ENCODE measurements at regions not wholly inside any gene's neighbourhood (a gene's known extent, or its start where the extent isn't known, plus 50 kb on each side); places are given as distances from the start of the nearest gene placed in this dataset.
"Not testable (repeated sequence)": the region's sequence is repeated elsewhere in the genome, so short reads cannot be mapped to it uniquely, and the experiment has no call there.

DNA sequence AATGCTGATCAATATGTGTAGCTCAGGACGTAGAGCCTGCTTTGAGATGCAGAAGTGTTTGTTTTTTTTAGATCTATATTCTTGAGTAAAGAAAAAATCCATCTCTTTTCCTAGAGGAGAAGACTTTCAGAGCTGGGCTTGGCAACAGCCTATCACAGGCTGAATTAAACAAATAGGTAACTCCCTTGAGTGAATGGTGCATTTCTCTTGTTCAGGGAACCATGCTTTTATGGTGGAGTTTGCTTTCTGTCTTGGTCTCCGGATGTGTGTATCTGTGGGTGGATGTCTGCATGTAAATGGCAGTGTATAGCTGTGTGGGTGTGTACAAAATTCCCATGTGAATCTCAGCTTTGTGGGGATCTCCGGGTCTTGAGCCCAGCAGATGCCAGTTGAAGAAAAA, 82.3 kb upstream of the KRTAP5-11 start:
- DNase-seq (ENCODE audit: low spot score); H3K4me3 ChIP-seq: not testable (repeated sequence)
- 78% methylated on average over 2 of the region's 3 CpGs for WGBS (ENCODE audit: low lambda C conversion rate, missing lambda C conversion rate)

DNA sequence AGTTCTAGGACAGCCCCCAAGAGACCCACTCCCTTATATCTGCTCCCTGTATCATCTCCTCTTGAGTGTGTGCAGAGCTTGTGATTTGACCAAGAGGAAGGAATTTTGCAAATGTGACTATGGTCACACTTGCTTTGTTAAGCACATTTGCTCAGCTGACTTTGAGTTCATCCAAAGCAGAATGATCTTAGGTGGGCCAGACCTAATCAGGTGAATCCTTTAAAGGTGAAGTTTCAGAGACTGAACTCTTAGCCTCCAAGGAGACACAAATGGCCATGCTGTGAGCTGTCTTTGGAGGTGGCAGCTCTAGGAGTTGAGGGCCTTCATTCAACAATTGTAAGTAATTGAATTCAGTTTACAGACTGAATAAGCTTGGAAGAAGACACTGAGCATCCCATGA, 115.4 kb upstream of the KRTAP5-11 start:
- H2AFZ ChIP-seq; H3K4me1 ChIP-seq (ENCODE audit: insufficient read depth); DNase-seq (ENCODE audit: low spot score); H3K9me2 ChIP-seq (replicated peaks; ENCODE audit: insufficient read depth); H4K20me1 ChIP-seq (ENCODE audit: insufficient read depth, poor library complexity, severe bottlenecking); H3K27me3 ChIP-seq; H3K9me3 ChIP-seq (ENCODE audit: low read depth); H3K4me2 ChIP-seq; H3K27ac ChIP-seq; H3K4me3 ChIP-seq; H3K79me2 ChIP-seq; H3K36me3 ChIP-seq (replicated peaks; ENCODE audit: insufficient read depth, low read depth): not testable (repeated sequence)

More for the DNA sequence above, 82.3 kb upstream of the KRTAP5-11 start:
- not testable (repeated sequence) for H4K20me1 ChIP-seq (ENCODE audit: insufficient read depth, poor library complexity, severe bottlenecking); H3K9me2 ChIP-seq (replicated peaks; ENCODE audit: insufficient read depth); H3K36me3 ChIP-seq (replicated peaks; ENCODE audit: insufficient read depth, low read depth); H3K79me2 ChIP-seq; H3K27me3 ChIP-seq; H3K4me2 ChIP-seq; H3K9me3 ChIP-seq (ENCODE audit: low read depth); H3K4me1 ChIP-seq (ENCODE audit: insufficient read depth); H2AFZ ChIP-seq; H3K27ac ChIP-seq

DNA sequence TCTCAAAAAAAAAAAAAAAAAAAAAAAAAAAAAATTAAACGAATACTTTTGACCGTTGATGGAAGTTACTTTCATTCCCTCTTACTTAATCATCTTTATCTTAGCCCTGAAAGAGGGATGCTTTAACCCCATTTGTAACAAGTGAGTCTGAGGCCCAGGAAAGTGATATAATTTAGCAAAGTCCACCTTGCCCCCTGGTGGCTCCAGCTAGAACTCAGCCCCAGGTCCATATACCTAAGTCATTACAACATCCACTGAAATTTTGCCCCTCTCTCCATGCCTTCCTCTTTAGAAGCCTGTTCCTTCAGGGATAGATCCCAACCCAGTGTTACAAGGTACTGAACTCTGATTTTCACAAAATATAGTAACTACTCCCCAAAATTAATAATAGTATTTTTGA, 116.3 kb upstream of the KRTAP5-11 start:
- H3K4me3 ChIP-seq; H3K79me2 ChIP-seq; H3K4me2 ChIP-seq; H3K36me3 ChIP-seq (replicated peaks; ENCODE audit: insufficient read depth, low read depth); H3K9me2 ChIP-seq (replicated peaks; ENCODE audit: insufficient read depth); H3K9me3 ChIP-seq (ENCODE audit: low read depth); H3K27me3 ChIP-seq; H3K4me1 ChIP-seq (ENCODE audit: insufficient read depth); H3K27ac ChIP-seq; H4K20me1 ChIP-seq (ENCODE audit: insufficient read depth, poor library complexity, severe bottlenecking); H2AFZ ChIP-seq: not testable (repeated sequence)
- WGBS (ENCODE audit: low lambda C conversion rate, missing lambda C conversion rate), result 72% methylated on average over 2 of the region's 2 CpGs
- peak; percentile 17 for DNase-seq (ENCODE audit: low spot score)

DNA sequence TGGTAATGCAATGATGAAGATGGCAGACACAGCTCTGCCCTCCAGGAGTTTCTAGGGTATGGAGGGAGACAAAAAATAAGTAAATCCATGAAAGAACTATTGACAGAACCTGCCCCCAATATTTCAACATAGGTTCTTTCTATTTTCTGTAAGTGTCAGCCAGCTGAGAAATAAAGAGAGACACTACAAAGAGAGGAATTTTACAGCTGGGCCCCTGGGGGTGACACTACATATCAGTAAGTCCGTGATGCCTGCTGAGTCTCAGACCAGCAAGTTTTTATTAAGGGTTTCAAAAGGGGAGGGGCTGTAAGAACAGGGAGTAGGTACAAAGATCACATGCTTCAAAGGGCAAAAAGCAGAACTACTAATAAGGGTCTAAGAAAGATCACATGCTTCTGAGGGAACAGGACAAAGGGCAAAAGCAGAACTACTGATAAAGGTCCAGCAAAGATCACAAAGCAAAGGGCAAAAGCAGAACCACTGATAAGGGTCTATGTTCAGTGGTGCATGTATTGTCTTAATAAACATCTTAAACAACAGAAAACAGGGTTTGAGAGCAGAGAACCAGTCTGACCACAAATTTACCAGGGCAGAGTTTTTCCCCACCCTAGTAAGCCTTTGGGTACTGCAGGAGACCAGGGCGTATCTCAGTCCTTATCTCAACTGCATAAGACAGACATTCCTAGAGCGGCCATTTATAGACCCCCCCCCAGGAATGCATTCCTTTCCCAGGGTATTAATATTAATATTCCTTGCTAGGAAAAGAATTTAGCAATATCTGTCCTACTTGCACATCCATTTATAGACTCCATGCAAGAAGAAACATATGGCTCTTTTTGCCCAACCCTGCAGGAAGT, 119.0 kb upstream of the KRTAP5-11 start:
- H3K36me3 ChIP-seq (replicated peaks; ENCODE audit: insufficient read depth, low read depth); H3K4me1 ChIP-seq (ENCODE audit: insufficient read depth); H3K9me2 ChIP-seq (replicated peaks; ENCODE audit: insufficient read depth); H3K27me3 ChIP-seq; H3K9me3 ChIP-seq (ENCODE audit: low read depth); H3K79me2 ChIP-seq; H2AFZ ChIP-seq; H4K20me1 ChIP-seq (ENCODE audit: insufficient read depth, poor library complexity, severe bottlenecking); H3K4me2 ChIP-seq; H3K4me3 ChIP-seq: not testable (repeated sequence)
- peak; percentile 17 for DNase-seq (ENCODE audit: low spot score)
- WGBS (ENCODE audit: low lambda C conversion rate, missing lambda C conversion rate), result 74% methylated on average over 3 of the region's 3 CpGs
- peak overlapping the region; percentile 74 for H3K27ac ChIP-seq

- not testable (repeated sequence) for H3K27me3 ChIP-seq; H3K4me2 ChIP-seq; H3K4me1 ChIP-seq (ENCODE audit: insufficient read depth); H2AFZ ChIP-seq; H3K36me3 ChIP-seq (replicated peaks; ENCODE audit: insufficient read depth, low read depth); H3K27ac ChIP-seq; DNase-seq (ENCODE audit: low spot score); H3K79me2 ChIP-seq; H3K9me3 ChIP-seq (ENCODE audit: low read depth); H3K9me2 ChIP-seq (replicated peaks; ENCODE audit: insufficient read depth); H3K4me3 ChIP-seq; H4K20me1 ChIP-seq (ENCODE audit: insufficient read depth, poor library complexity, severe bottlenecking)
- WGBS (ENCODE audit: low lambda C conversion rate, missing lambda C conversion rate), result 57% methylated on average over 3 of the region's 3 CpGs
Measured at GRCh38 chr11:71705086-71705737, 122.5 kb upstream of the KRTAP5-11 start.

DNA sequence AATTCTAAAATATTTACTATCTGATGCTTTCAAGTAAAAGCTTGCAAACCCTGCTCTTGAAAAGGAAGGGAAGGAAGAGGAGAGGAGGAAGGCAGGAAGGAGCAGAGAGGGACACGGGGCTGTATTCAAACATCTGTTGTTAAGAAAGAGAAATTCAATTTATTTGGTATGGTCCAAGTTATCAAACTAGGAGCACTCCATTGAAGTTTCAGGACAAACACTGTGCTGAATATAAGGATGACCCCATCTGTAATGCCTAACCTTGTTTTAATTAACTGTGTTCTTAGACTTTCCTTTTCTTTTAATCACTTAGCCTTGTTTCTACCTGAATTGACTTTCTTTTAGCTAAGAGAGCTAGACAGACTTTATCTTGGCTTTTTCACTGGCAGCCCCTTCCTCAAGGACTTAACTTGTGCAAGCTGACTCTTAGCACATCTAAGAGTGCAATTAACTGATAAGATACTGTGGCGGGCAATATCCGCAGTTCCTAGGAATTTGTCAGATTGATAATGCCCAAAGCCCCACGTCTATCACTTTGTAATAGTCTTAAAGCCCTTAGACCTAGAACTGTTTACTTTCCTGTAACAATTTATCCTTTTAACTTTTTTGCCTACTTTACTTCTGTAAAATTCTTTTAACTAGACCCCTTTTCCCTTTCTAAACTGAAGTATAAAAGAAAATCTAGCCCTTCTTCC, 123.2 kb upstream of the KRTAP5-11 start:
- WGBS (ENCODE audit: low lambda C conversion rate, missing lambda C conversion rate), result 13% methylated on average over 3 of the region's 4 CpGs

GRCh38 chr11:71707083-71707482, 124.4 kb upstream of the KRTAP5-11 start:
- DNase-seq (ENCODE audit: low spot score); H2AFZ ChIP-seq; H3K9me3 ChIP-seq (ENCODE audit: low read depth); H3K4me1 ChIP-seq (ENCODE audit: insufficient read depth); H3K4me2 ChIP-seq; H3K9me2 ChIP-seq (replicated peaks; ENCODE audit: insufficient read depth); H3K79me2 ChIP-seq; H3K4me3 ChIP-seq; H3K27me3 ChIP-seq; H4K20me1 ChIP-seq (ENCODE audit: insufficient read depth, poor library complexity, severe bottlenecking); H3K36me3 ChIP-seq (replicated peaks; ENCODE audit: insufficient read depth, low read depth); H3K27ac ChIP-seq: not testable (repeated sequence)
- 77% methylated on average over 12 of the region's 12 CpGs for WGBS (ENCODE audit: low lambda C conversion rate, missing lambda C conversion rate)

More for the DNA sequence above, 123.2 kb upstream of the KRTAP5-11 start:
- not testable (repeated sequence) for H2AFZ ChIP-seq; H3K9me2 ChIP-seq (replicated peaks; ENCODE audit: insufficient read depth); DNase-seq (ENCODE audit: low spot score); H3K79me2 ChIP-seq; H3K36me3 ChIP-seq (replicated peaks; ENCODE audit: insufficient read depth, low read depth); H4K20me1 ChIP-seq (ENCODE audit: insufficient read depth, poor library complexity, severe bottlenecking); H3K27me3 ChIP-seq; H3K4me1 ChIP-seq (ENCODE audit: insufficient read depth); H3K9me3 ChIP-seq (ENCODE audit: low read depth); H3K4me2 ChIP-seq; H3K4me3 ChIP-seq
- peak overlapping the region; percentile 26 for H3K27ac ChIP-seq

DNA sequence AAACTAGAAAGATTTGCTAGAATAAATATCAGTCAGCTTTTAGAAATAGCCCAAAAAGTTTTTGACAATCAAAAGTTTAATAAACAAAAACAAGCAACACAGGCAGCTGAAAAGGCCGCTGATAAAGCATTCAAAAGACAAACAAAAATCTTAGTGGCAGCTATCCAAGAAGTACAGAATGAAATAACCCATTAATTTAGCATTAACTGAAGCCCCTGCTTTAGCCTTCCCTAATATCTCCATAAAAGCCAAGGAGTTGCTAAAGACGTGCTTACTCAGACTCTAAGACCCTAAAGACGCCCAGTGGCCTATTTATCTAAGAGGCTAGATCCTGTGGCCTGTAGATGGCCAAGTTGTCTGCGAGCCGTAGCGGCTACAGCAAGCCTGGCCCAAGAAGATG, 123.5 kb upstream of the DEFB108B start:
- H4K20me1 ChIP-seq (ENCODE audit: insufficient read depth, poor library complexity, severe bottlenecking); H3K4me1 ChIP-seq (ENCODE audit: insufficient read depth); H3K9me2 ChIP-seq (replicated peaks; ENCODE audit: insufficient read depth); H3K9me3 ChIP-seq (ENCODE audit: low read depth); H3K36me3 ChIP-seq (replicated peaks; ENCODE audit: insufficient read depth, low read depth); H3K79me2 ChIP-seq; DNase-seq (ENCODE audit: low spot score); H3K4me3 ChIP-seq; H2AFZ ChIP-seq; H3K27me3 ChIP-seq: not testable (repeated sequence)
- WGBS (ENCODE audit: low lambda C conversion rate, missing lambda C conversion rate), result 36% methylated on average over 6 of the region's 6 CpGs
- H3K27ac ChIP-seq, result peak overlapping the region; percentile 94
- peak overlapping the region; percentile 74 for H3K4me2 ChIP-seq

Measured in hepatocyte (in vitro differentiated cells).